Activated naive CD4-positive, alpha-beta T cell treated with anti-CD3 and anti-CD28 coated beads, Interleukin-2, amount 50 U/mL, for 16 hours (primary cell): ENCODE measurements at regions not wholly inside any gene's neighbourhood (a gene's known extent, or its start where the extent isn't known, plus 50 kb on each side); places are given as distances from the start of the nearest gene placed in this dataset.
"Not testable (repeated sequence)": the region's sequence is repeated elsewhere in the genome, so short reads cannot be mapped to it uniquely, and the experiment has no call there.

Experiments
- DNase-seq: peaks from one replicate; pipeline ENCODE4 v3.0.0-alpha.2; 2020

DNA sequence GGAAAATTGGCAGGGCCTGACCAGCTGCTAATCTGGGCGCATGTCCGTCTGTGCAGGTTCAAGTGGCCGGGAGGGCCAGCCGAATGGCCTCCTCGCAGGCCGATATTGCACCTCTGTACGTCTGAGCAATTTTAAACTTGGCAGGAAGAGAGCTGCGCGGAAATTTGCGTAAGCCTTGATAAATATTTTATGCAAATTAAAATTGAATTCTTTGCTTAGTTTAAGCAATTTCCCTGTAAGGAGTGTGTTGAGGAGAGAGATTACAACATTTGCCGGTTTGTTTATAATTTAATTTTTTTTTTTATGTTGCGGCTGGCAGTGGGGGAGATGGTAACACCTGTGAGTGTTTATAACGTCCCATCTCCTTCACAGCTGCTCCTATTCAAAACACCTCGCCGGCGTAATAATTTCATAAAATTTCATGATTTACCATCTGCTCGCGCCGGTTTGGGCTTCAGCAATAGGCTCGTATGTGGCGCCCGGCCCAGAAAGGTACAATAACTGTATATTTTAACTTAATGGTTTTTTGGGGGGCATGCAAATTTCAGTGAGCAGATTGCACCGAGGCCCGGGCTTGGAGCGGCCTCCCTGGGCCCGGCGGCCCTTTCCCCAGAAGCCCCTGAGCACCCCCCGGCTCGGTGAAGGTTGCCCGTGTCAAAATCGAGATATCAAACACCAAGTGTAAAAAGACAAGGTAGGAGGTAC lies 269.4 kb upstream of the MVB12B start:
- DNase-seq, result no peak

DNA sequence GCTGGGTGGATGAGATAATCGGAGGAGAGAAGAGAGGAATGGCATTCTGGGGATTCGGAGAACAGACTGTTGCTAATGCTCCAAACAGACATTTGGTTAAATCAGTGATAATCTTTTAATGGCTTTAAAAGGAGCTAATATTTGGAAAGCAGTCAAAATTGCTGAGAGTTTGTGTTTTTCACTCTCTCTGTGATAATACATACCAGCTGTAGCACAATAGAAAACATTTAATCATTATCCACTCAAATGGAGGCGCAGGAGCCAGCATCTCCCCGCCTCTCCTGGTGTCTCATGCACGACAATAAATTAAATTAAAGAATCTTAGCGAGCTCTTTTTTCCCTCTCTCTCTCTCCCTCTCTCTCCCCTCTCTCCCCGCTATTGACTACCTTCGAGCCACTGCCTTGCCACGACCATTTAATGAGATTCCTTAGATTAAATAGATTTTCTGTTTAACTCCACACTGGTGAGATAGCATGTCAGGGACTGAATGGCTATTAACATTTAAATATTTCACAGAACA lies 268.6 kb upstream of the MVB12B start:
- DNase-seq, result no peak

DNA sequence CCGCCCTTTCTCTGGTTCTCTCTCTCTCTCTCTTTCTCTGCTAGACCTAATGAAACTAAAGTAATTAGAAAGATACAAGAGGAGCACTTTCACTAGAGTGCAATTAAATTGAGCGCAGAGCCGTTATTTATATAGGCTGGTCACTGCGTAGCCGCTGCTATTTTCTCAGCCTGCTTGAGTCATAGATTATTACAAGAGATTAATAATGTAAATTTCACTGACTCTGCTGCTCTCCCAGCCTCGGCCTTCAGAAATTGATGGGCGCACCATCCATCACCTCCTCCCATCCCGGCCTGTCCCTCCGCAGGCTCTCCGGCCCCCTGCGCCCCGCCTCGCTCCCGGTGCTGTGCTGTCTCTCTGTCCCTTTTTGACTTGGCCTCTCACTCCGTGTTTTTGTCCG lies 268.0 kb upstream of the MVB12B start:
- DNase-seq, result no peak

DNA sequence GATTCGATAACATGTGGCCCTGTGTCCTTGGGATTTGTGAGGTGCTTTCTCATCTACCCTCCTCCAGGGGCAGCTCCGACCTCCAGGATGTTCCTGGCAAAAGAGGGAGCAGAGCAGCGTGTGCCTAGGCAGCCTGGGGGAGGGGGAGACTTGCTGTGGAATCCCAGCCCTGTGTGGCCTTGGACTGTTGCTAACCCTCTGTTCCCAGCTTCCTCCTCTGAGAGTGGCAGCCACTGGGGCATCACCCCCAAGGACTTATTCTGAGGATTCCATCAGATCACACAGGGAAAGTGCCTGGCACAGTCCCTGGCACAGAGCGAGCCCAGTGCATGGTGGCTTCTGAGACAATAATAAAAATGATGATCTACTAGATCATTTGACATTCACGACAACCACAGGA lies 265.1 kb upstream of the MVB12B start:
- DNase-seq, result no peak

DNA sequence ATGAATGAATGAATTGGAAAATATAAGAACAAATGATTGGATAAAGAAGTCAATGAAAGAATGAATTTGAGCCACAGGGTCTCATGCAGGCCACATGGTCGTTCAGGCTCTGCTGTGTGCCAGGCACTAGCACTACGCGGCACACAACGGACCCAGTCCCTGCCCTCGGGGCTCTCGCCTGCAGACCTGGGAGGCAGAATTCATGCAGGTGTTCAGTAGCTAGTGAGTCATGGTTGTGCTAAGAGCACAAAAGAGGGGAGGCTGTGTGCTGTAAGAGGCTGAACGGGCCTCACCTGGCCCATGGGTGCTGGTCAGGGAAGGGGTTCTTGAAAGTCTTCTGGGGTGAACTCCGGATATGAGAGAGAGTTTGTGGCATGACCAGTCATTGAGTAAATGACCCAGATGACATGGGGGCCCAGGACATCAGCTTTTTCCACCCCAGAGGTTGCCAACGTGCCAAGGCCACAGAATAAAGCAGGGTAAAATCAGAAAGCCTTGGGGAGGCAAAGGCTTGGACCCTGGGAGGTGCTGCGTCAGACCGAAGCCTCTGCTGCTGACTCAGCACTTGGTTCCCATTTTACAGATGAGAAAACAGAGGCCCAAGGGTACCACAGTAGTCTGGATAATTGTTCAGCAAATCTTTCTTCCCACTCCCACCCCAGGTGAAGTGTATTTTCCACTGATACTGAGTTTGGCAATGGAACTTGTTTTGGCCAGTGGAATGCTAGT lies 264.3 kb upstream of the MVB12B start:
- DNase-seq, result no peak

DNA sequence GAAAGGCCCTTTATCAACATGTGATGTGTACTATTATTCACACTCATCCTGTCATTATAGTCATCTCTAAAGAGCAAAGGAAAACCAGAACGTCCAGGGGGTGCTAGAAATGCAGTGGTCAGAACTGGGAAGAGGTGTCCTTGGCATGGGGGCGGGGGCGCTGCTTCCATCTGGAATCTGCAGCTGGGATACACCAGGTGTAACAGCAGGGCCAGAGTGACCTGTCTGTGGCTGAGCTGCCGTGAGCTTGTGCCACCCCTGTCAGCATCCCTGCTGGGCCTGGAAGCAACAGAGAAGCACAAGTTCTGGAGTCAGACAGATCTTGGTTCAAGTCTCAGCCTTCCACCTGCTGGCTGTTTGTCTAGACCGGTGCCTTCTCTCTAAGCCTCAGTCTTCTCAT lies 263.3 kb upstream of the MVB12B start:
- no peak for DNase-seq

DNA sequence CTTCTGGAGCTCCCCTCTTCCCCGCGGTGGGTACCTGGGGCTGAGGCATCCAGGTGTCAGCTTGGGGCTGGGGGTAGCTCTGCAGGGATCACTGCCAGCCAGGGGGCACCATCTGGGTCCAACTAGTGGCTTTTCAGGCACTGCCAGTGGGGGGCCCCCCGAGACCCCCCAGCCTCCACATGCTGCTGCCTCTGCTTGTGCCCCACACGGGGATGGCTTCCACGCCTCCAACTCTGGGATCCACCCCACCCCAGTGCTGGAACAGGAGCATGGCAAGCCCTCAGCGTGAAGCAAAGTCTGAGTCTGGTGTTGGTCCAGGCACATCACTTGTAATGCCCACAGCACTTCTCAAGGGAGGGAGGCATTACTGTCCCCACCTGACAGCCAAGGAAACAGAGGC lies 260.5 kb upstream of the MVB12B start:
- DNase-seq, result no peak

DNA sequence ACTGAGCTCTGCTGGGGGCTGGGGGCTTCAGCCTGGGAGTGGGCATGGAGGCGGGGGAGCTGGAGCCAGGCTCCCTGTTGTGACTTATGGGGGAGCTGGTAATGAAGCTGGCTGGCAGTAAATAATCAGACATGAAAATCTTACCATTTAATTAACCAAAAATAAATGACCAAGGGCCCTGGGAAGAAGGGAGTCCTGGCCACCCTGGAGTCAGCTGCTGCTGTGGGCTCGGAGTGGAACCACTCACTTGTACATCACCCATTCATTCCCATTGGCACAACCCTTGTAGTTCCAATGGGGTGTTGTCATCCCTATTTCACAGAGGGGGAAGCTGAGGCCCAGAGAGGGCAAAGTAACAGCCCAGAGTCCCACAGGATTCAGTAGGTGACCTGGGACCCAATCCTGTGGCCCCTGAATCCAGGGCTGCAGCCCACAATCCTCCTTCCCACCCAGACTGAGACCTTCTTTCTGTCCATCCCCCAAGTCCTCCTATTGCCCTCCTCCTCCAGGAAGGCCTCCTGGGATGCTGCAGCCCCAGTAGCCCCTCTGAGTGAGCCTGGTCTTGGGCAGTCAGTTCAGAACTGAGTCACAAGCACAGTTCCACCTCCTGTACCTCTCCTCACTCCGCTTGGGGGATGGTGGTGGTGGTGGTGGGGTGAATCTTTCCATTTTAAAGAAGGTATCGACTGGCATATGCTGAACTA lies 259.4 kb upstream of the MVB12B start:
- no peak for DNase-seq

DNA sequence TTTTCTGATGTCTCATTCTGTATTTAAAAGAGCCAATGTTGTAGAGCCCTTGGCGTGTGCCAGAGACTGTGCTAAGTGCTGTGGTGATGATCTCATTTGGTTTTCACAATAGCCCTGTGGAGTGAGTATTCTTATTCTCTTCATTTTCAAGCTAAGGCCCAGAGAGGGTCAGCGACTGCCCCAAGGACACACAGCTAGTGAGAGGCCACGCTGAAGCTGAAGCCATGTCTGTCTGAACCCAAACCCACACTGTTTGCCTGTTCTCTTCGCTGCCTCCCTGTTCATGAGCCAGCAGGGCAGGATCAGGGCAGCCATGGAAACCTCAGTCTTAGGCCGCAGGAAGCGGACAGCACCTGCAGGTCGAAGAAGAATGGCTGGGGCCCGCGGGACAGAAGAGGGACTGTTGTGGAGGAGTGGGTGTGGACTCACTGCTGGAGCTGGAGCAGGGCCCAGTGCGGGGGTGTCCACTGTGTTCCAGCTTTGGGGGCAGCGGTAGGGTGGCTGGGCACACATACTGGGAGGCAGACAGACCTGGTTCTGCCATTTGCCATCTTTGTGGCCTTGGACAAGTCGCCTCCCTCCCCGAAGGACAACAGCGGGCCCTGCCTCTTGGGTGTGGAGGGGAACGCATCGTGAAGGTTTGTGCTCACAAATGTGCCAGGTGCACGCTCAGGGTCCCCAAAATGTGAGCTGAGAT lies 257.9 kb upstream of the MVB12B start:
- no peak for DNase-seq

DNA sequence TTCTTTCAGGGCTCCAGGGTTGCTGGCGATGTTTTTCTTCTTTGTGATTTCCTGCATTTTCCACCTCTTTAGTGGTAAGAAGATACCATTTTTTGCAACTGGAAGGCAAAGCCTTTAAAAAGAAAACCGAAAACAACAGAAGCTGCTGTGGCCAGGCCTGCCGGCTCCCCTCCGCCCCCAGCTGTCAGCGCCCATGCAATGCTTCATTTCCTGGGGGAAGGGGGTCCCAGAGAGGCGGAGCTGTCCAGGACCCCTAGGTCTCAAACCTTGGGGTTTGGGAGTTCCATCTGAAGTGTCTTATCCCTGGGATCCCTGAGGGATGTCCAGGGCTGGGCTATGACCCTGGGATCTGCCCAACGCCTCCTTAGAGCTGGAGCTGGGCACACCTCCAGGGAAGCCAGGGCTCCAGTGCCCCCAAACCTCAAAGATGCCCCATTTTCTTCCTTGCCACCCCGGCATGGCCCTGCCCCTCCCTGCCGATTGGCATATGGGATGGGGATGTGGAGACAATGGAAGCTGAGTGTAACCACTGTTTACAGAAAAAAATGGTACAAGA lies 257.2 kb upstream of the MVB12B start:
- DNase-seq, result no peak

DNA sequence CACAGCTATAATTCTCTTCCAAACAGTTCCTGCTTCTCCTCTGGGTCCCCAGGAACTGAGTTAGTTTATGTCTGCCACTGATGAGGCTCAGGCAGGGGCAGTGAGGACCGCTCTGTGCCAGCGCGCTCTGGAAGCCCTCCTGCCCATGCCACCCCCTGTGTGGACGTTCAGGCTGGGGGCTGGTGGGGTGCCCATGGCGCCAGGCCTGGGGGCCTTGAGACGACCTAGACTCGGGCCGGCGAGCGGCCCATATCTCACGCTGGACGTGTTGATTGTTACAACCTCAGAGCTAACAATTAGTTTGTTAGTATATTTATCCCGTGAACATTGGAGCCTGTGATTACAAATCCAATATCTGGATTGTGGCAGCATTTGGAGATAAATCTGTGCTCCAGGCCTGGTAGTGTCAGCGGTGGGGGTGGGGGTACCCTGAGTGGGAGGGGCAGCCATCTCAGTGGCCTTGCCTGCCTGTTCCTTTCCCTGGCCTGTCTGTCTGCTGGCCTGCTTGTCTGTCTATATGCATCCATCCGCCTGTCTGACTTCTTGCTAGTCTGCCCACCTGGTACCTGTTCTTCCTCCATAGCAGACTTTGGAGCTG lies 256.5 kb upstream of the MVB12B start:
- no peak for DNase-seq

DNA sequence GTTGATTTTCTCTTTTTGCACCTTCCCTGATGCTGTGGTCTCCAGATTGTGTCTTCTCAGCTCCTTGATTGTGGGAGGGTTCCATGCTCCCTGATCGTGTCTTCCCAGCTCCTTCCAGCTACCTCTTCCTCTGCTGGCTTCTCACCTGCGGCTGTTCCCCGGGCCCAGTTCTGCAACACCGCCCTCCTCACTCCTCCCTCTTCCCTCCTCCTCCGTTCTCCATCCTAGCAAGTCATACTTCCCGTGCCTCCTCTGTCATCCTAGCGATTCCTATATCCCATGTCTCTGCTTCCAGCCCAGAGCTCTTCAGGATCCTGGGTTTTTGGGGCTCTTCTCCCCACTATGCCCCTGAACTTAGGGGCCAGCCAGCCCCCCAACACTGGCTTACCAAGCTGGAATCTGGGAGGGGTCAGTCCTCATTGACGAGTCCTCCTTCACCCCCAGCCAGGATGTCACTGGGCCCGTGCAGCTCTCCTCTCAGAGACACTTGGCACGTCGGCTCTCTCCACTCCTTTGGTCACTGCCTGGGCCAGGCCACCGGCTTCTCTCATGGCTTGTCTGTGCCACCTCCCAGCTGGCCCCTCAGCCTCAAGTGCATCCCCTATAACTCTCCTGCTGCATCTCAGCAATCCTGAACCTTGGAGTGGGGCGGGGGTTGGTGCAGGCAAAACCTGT lies 255.4 kb upstream of the MVB12B start:
- no peak for DNase-seq

DNA sequence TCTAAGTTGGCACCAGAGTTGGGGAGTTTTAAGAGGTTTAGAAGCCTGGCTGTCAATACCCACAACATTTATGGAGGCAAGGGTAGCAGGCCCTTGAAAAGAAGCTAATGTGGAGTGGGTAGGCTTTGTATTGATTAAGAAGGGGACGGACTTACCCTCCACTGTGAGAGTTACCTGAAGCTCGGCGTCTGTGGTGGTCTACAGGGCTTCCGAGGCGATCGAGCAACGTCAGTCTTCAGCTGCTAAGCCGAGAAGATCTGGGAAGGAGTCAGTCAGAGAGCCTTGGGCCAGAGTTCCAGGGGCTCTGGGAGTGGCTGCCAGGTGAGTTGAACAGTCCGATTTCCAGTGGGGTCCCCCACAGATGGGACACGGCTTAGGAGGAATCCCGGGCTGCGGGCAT lies 249.0 kb upstream of the MVB12B start:
- not testable (repeated sequence) for DNase-seq

DNA sequence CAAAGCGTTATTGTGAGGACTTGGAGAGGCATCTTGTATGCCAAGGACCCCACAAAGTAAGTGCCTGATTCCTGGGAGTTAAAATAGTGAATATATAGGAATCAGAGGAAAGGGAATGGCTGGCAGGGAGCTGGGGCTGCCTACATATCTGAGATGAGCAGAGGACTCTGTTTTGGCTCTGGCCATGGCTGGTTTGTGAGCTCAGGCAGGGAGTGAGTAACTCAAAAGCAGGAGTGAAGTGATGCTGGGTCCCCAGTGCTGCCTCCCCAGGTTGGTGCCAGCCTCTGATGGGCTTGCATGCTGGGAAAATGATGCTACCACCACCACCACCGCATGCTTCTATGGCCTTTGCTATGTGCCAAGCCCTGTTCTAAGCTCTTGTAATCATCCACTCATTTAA lies 246.0 kb upstream of the MVB12B start:
- DNase-seq, result no peak

DNA sequence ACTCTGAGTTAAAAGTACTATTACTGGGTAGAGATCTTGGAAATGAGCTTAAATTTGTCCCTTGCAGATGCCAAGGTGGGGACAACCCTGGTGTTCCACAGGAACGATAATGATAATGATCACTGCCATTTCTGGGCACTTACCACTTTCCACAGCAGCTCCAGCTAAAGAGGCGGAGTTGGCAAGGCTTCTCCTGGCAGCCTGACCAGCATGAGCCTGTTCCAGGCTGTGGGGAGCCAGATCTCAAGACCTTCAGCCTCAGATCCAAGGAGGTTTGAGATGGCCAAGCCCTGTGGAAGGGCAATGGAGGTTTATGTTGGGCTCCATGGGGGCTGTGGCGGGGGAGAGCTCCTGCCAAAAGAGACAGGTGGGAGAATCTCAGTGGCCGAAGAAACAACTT lies 244.9 kb upstream of the MVB12B start:
- no peak for DNase-seq

DNA sequence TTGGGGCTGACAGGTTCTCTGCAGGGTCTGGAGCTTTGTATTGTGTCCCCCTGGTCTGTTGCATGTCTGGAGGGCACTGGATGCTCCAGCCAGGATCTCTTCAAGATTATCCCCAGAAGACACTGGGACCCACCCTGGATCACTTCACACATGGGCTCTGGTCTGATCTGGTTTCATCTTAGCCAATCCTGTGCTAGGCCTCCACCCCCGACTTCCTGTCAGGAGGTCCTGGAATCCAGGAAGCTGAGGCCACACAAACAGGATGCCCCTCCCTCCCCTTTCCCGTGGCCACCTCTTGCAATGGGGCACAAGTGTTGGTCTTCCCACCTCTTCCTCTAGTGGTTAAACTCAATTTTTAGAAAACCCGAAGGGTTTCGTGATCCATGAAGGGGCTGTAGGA lies 242.6 kb upstream of the MVB12B start:
- DNase-seq, result no peak

DNA sequence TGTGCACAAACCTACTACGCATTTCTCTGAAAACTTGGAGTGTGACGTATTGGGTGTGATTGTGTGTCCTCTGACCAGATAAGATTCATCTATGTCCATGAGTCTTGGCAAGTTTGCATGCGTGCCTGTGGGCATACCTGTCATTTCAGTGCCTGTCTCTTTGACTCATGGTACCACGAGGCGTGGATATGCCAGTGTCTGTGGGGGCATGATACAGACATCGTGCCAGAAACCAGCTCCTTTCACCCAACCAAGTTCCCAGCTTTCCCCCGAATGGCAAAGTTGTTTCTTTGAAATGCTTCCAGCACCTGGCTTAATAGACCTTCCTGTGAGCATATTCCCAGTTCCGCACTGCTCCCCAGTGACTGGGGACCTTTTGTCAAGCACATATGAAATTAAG lies 241.9 kb upstream of the MVB12B start:
- no peak for DNase-seq

DNA sequence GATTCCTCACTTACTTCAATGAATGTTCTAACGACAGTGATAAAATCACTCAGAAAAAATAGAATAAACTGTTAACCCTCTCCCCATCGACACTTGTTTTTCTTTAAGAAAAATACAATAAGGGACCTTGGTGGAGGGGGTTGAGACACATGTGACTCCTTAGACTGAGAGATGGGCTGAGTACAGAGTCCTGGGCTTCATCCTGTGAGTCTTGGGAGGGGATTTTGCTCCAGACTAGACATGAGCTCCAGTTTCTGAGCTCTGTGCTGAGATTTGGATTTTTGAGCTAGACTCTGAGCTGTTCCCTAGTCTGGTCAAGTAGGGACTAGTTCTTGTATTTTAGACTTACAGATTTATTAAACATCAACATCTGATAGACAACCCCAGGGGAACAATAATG lies 241.5 kb upstream of the MVB12B start:
- no peak for DNase-seq

DNA sequence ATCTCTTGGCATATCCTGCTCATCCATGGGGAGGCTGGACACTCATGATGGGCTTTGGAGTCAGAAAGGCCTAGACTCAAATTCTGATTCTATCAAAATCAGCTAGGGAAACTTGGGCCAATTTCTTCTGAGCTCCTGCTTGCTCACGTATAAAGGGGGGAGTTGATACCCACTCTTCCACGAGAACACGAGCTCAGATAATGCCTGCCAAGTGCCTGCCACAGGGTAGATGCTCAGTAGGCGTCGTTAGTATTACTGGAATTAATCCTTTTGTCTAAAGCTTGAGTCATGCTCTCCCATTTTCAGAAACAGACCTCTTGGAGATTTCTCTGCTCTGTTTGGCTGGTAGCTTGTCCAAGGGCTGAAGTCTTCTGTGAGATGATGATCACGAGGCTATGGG lies 238.3 kb upstream of the MVB12B start:
- DNase-seq, result no peak

DNA sequence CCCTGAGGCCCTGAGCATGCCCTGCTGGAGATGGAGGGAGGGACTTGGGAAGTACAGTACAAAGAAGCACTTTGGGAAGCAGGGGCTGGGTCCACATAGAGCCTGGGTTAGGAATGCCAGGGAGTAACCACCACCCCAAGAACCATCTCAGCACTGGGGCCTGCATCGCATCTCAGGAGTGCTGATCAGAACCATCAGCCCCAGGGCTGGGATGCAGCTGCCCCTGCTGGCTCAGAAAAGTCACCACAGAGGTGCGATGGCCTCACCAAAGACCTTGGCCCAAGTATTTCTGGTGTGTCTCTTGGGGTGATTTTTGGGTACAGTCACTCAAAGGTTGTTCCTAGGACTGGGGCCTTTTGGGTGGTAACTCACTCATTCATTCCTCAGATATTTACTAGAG lies 236.8 kb upstream of the MVB12B start:
- no peak for DNase-seq

DNA sequence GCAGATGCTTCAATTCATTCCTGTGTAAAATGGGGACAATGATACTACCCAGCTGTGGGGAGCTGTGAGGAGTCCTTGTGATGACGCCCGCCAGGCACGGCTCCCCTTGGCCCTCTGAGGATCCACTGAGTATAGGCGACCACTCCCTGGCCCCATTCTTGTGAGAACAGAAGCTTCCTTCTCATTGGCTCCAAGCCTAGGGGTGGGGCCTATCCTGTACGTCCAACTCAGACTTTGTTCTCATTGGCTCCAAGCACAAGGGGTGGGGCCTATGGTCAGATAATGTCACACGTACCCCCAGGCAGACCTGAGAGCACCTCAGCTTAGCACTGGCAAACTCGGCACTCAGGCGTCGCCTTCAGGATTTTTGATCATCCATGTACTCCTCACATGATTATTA lies 232.9 kb upstream of the MVB12B start:
- DNase-seq, result no peak
